ENCODE measurements at regions not wholly inside any gene's neighbourhood (a gene's known extent, or its start where the extent isn't known, plus 50 kb on each side); places are given as distances from the start of the nearest gene placed in this dataset.

- ChIA-PET CTCF (interaction anchor here (0.7 to 1.5 kb wide), 4 partner anchors 8 to 110 kb away, joined by 3 to 5 read pairs (median 4); no protein-coding TSS in a partner anchor), POLR2A (no interaction called here)
- Histone ChIP-seq H3K27ac (ENCODE audit: insufficient read depth in 1 of 2, low read depth in 1 of 2, low read length in 2 of 2, poor library complexity in 1 of 2, severe bottlenecking in 2 of 2) (no peak overlapping the region), H3K4me3 (ENCODE audit: control insufficient read depth in 1 of 7, extremely low read depth in 1 of 7, insufficient read depth in 4 of 7, low read depth in 2 of 7, low read length in 6 of 7) (no peak overlapping the region), H3K27me3 (replicated peaks in 2 of 5; ENCODE audit: control insufficient read depth in 4 of 5, insufficient read depth in 5 of 5, low read length in 4 of 5) (no peaks in the 10 kb centered on the region), H3K36me3 (ENCODE audit: control insufficient read depth in 4 of 4, insufficient read depth in 4 of 4, low read length in 3 of 4) (no peaks in the 10 kb centered on the region), H3K9me3 (ENCODE audit: control extremely low read depth in 1 of 5, control insufficient read depth in 4 of 5, insufficient read depth in 2 of 5, low read depth in 1 of 5, low read length in 4 of 5) (no peaks in the 10 kb centered on the region), H3K4me1 (ENCODE audit: control extremely low read depth in 1 of 4, control insufficient read depth in 4 of 4, insufficient read depth in 4 of 4, low read length in 3 of 4) (peaks cover 0 to 7% (median 0%) of the 10 kb centered on the region in 4 experiments)
- 85% methylated on average over 7 of the region's 12 CpGs for WGBS (ENCODE audit: insufficient coverage)
- DNase-seq = no peak
These were observed 349.8 kb downstream of the LPIN1 start for GRCh38 chr2:12096051-12096787.

DNA sequence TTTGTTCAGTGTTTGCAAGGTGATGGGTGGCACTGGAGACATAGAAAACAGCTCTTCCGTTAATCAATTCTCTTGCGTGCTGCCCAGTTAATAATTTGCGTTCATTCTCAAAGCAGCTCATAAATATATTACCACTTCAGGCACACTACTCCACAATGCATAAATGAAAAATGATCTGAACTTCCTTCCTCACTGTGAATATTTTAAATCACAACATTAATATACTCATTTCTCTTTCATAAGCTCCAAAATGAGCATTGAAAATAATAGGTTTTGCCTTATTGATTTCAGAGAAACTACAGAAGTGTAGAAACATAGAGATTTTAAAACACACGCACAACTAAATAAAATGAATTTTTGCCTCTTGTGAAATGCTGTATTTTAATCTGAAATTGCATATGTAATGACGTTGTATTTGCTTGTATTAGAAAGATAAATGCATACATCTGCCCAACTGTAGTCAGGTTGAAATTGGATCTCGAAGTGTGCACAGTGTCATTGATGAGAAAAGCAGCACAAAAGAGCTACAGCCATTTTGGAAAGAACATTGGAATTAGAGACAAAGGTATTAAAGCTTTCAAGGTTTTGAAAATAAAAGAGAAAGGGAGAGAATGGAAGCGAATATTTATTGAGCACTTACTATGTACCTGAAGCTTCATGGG is 350.5 kb downstream of the LPIN1 start:
- CTCF ChIA-PET = interaction anchor here (1.1 to 1.5 kb wide), 2 partner anchors 9 to 15 kb away, joined by 3 to 4 read pairs; no protein-coding TSS in a partner anchor
- Histone ChIP-seq H3K9me3 (ENCODE audit: control extremely low read depth in 1 of 5, control insufficient read depth in 4 of 5, insufficient read depth in 2 of 5, low read depth in 1 of 5, low read length in 4 of 5) (no peaks in the 10 kb centered on the region), H3K27ac (ENCODE audit: insufficient read depth in 1 of 2, low read depth in 1 of 2, low read length in 2 of 2, poor library complexity in 1 of 2, severe bottlenecking in 2 of 2) (no peak overlapping the region), H3K4me3 (ENCODE audit: control insufficient read depth in 1 of 7, extremely low read depth in 1 of 7, insufficient read depth in 4 of 7, low read depth in 2 of 7, low read length in 6 of 7) (no peak overlapping the region), H3K27me3 (replicated peaks in 2 of 5; ENCODE audit: control insufficient read depth in 4 of 5, insufficient read depth in 5 of 5, low read length in 4 of 5) (no peaks in the 10 kb centered on the region), H3K4me1 (ENCODE audit: control extremely low read depth in 1 of 4, control insufficient read depth in 4 of 4, insufficient read depth in 4 of 4, low read length in 3 of 4) (peaks cover 0 to 7% (median 0%) of the 10 kb centered on the region in 4 experiments), H3K36me3 (ENCODE audit: control insufficient read depth in 4 of 4, insufficient read depth in 4 of 4, low read length in 3 of 4) (no peaks in the 10 kb centered on the region)
- DNase-seq = no peak
- 54% methylated on average over 6 of the region's 7 CpGs for WGBS (ENCODE audit: insufficient coverage)
- POLR2A ChIA-PET = interaction anchor here (0.6 kb wide), 1 partner anchor 222 kb away, joined by 3 read pairs; no protein-coding TSS in a partner anchor

GRCh38 chr2:12097859-12098258 is 351.4 kb downstream of the LPIN1 start:
- Histone ChIP-seq H3K4me3 (ENCODE audit: control insufficient read depth in 1 of 7, extremely low read depth in 1 of 7, insufficient read depth in 4 of 7, low read depth in 2 of 7, low read length in 6 of 7) (no peak overlapping the region), H3K9me3 (ENCODE audit: control extremely low read depth in 1 of 5, control insufficient read depth in 4 of 5, insufficient read depth in 2 of 5, low read depth in 1 of 5, low read length in 4 of 5) (no peaks in the 10 kb centered on the region), H3K27me3 (replicated peaks in 2 of 5; ENCODE audit: control insufficient read depth in 4 of 5, insufficient read depth in 5 of 5, low read length in 4 of 5) (no peaks in the 10 kb centered on the region), H3K4me1 (ENCODE audit: control extremely low read depth in 1 of 4, control insufficient read depth in 4 of 4, insufficient read depth in 4 of 4, low read length in 3 of 4) (peaks cover 0 to 7% (median 0%) of the 10 kb centered on the region in 4 experiments), H3K36me3 (ENCODE audit: control insufficient read depth in 4 of 4, insufficient read depth in 4 of 4, low read length in 3 of 4) (no peaks in the 10 kb centered on the region), H3K27ac (ENCODE audit: insufficient read depth in 1 of 2, low read depth in 1 of 2, low read length in 2 of 2, poor library complexity in 1 of 2, severe bottlenecking in 2 of 2) (no peak overlapping the region)
- ChIA-PET POLR2A (interaction anchor here (0.6 kb wide), 1 partner anchor 221 kb away, joined by 3 read pairs; no protein-coding TSS in a partner anchor), CTCF (no interaction called here)
- WGBS (ENCODE audit: insufficient coverage) = 97% methylated on average over 6 of the region's 7 CpGs
- peak in 1 of 3 donors; percentile 46 for DNase-seq

DNA sequence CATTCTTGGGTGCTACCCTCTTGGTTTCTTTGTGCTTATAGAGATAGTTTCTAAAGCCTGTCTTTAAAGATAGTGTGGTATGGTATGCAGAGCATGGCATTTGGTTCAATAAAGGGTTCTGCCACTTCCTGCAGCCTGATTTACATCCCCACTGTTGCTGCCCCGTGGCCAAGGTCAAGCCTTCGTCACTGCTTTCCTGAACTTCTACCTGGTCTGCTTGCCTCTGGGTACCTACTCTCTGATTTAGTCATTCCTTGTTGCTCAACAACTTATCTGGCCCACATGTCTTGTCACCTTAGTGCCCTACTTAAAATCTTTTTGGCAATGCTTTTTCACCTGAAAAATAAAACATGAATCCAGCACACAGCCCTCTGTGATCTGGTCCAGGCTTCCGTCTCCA is 352.9 kb downstream of the LPIN1 start:
- no peak overlapping the region for H3K4me3 ChIP-seq (ENCODE audit: control insufficient read depth in 1 of 7, extremely low read depth in 1 of 7, insufficient read depth in 4 of 7, low read depth in 2 of 7, low read length in 6 of 7)
- H3K27ac ChIP-seq (ENCODE audit: insufficient read depth in 1 of 2, low read depth in 1 of 2, low read length in 2 of 2, poor library complexity in 1 of 2, severe bottlenecking in 2 of 2) = no peak overlapping the region
- 87% methylated on average over 3 of the region's 3 CpGs for WGBS (ENCODE audit: insufficient coverage)
- no peaks in the 10 kb centered on the region for H3K36me3 ChIP-seq (ENCODE audit: control insufficient read depth in 4 of 4, insufficient read depth in 4 of 4, low read length in 3 of 4)
- ChIA-PET CTCF (no interaction called here), POLR2A (no interaction called here)
- no peaks in the 10 kb centered on the region for H3K9me3 ChIP-seq (ENCODE audit: control extremely low read depth in 1 of 5, control insufficient read depth in 4 of 5, insufficient read depth in 2 of 5, low read depth in 1 of 5, low read length in 4 of 5)
- no peak for DNase-seq
- H3K27me3 ChIP-seq (replicated peaks in 2 of 5; ENCODE audit: control insufficient read depth in 4 of 5, insufficient read depth in 5 of 5, low read length in 4 of 5) = no peaks in the 10 kb centered on the region
- H3K4me1 ChIP-seq (ENCODE audit: control extremely low read depth in 1 of 4, control insufficient read depth in 4 of 4, insufficient read depth in 4 of 4, low read length in 3 of 4) = peaks cover 0 to 7% (median 0%) of the 10 kb centered on the region in 4 experiments

DNA sequence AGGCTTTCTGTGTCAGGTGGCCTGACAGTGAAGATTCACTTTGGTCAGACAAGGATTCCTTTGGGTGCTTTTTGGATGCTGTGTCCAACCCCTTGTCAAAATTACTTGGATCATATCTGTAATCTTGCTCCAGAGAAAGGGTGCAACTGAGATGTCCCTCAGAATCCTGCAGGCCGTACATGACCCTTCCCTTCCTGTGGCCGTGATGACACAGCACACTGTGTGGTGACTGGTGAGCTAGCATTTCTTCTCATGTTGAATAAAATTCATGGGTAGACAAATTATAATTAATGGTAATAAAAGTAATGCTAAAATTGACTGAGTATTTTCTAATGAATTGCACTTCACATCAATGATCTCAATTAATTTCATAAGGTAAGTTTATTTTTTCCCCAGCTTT is 356.2 kb downstream of the LPIN1 start:
- Histone ChIP-seq H3K27ac (ENCODE audit: insufficient read depth in 1 of 2, low read depth in 1 of 2, low read length in 2 of 2, poor library complexity in 1 of 2, severe bottlenecking in 2 of 2) (no peak overlapping the region), H3K4me1 (ENCODE audit: control extremely low read depth in 1 of 4, control insufficient read depth in 4 of 4, insufficient read depth in 4 of 4, low read length in 3 of 4) (peaks cover 0 to 9% (median 3%) of the 10 kb centered on the region in 4 experiments), H3K4me3 (ENCODE audit: control insufficient read depth in 1 of 7, extremely low read depth in 1 of 7, insufficient read depth in 4 of 7, low read depth in 2 of 7, low read length in 6 of 7) (no peak overlapping the region), H3K36me3 (ENCODE audit: control insufficient read depth in 4 of 4, insufficient read depth in 4 of 4, low read length in 3 of 4) (no peaks in the 10 kb centered on the region), H3K9me3 (ENCODE audit: control extremely low read depth in 1 of 5, control insufficient read depth in 4 of 5, insufficient read depth in 2 of 5, low read depth in 1 of 5, low read length in 4 of 5) (no peaks in the 10 kb centered on the region), H3K27me3 (replicated peaks in 2 of 5; ENCODE audit: control insufficient read depth in 4 of 5, insufficient read depth in 5 of 5, low read length in 4 of 5) (no peaks in the 10 kb centered on the region)
- POLR2A ChIA-PET = interaction anchor here (0.6 kb wide), 1 partner anchor 59 kb away, joined by 3 read pairs; no protein-coding TSS in a partner anchor
- DNase-seq = no peak
- no CpG with 5 or more reads among the region's 2 CpGs for WGBS (ENCODE audit: insufficient coverage)
- CTCF ChIA-PET = no interaction called here

DNA sequence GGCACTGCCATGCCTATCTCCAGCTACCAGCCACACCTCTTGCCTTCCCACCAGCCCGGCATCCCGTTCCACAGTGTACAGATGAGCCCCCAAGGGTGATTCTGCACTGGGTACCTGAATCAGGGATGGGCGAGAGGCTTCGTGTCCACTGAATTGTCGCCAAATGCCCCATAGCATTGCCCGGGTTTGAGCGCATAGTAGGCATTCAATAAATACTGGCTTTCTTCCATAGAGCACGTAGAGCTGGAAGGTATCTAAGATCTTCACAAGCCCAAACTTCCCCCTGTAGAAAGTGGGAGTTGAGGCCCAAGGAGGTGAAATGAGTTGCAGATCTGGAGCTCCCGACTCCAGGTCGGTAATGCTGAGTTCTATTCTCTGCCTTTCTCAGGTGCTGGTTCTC is 358.7 kb downstream of the LPIN1 start:
- ChIA-PET CTCF (interaction anchor here (1.4 to 2.7 kb wide), 3 partner anchors 9 to 15 kb away, joined by 5 to 11 read pairs (median 7); no protein-coding TSS in a partner anchor), POLR2A (no interaction called here)
- H3K36me3 ChIP-seq (ENCODE audit: control insufficient read depth in 4 of 4, insufficient read depth in 4 of 4, low read length in 3 of 4) = no peaks in the 10 kb centered on the region
- H3K27ac ChIP-seq (ENCODE audit: insufficient read depth in 1 of 2, low read depth in 1 of 2, low read length in 2 of 2, poor library complexity in 1 of 2, severe bottlenecking in 2 of 2) = no peak overlapping the region
- H3K27me3 ChIP-seq (replicated peaks in 2 of 5; ENCODE audit: control insufficient read depth in 4 of 5, insufficient read depth in 5 of 5, low read length in 4 of 5) = no peaks in the 10 kb centered on the region
- WGBS (ENCODE audit: insufficient coverage) = 87% methylated on average over 8 of the region's 10 CpGs
- DNase-seq = no peak
- H3K4me3 ChIP-seq (ENCODE audit: control insufficient read depth in 1 of 7, extremely low read depth in 1 of 7, insufficient read depth in 4 of 7, low read depth in 2 of 7, low read length in 6 of 7) = no peak overlapping the region
- H3K4me1 ChIP-seq (ENCODE audit: control extremely low read depth in 1 of 4, control insufficient read depth in 4 of 4, insufficient read depth in 4 of 4, low read length in 3 of 4) = peaks cover 8 to 22% (median 16%) of the 10 kb centered on the region in 4 experiments
- H3K9me3 ChIP-seq (ENCODE audit: control extremely low read depth in 1 of 5, control insufficient read depth in 4 of 5, insufficient read depth in 2 of 5, low read depth in 1 of 5, low read length in 4 of 5) = no peaks in the 10 kb centered on the region

Data from common myeloid progenitor, CD34-positive (primary cell).